ENCODE measurements at regions not wholly inside any gene's neighbourhood (a gene's known extent, or its start where the extent isn't known, plus 50 kb on each side); places are given as distances from the start of the nearest gene placed in this dataset.
A peak's percentile ranks its signal among the peaks of the same experiment; 100 is the strongest.

DNA sequence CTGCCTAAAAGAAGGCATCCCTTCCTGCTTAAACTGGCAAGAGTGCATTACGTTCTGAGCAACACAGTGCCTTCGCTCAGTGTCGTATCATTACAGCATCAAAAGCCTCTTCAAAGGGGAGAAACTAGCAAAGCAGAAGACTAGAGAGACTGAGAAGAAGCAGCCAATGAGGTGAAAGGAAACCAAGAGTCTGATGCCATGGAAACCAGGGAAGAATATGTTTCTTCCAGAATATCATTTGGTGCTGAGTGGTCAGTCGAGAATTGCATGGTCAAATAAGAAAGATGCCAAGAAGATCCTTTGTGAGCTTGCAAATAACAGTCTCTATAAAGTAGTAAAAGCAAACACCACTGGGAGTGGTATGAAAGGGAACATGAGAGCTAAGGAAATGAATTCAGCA lies 312.1 kb upstream of the CHST9 start:
- no peak overlapping the region for H3K9ac ChIP-seq
- H3K27ac ChIP-seq, result no peak overlapping the region
- H2AFZ ChIP-seq (replicated peaks), result no peak overlapping the region
- Mint-ChIP-seq H3K4me3 (no peak overlapping the region), H3K27me3 (ENCODE audit: insufficient read depth, low read depth) (no peaks in the 10 kb centered on the region), H3K36me3 (peaks cover 2% of the 10 kb centered on the region), H3K4me1 (peaks cover 6% of the 10 kb centered on the region), H3K27ac (no peak overlapping the region), H3K9me3 (no peaks in the 10 kb centered on the region)
- no peaks in the 10 kb centered on the region for H3K9me3 ChIP-seq (ENCODE audit: low read depth)
- TF ChIP-seq, protein P1, sequence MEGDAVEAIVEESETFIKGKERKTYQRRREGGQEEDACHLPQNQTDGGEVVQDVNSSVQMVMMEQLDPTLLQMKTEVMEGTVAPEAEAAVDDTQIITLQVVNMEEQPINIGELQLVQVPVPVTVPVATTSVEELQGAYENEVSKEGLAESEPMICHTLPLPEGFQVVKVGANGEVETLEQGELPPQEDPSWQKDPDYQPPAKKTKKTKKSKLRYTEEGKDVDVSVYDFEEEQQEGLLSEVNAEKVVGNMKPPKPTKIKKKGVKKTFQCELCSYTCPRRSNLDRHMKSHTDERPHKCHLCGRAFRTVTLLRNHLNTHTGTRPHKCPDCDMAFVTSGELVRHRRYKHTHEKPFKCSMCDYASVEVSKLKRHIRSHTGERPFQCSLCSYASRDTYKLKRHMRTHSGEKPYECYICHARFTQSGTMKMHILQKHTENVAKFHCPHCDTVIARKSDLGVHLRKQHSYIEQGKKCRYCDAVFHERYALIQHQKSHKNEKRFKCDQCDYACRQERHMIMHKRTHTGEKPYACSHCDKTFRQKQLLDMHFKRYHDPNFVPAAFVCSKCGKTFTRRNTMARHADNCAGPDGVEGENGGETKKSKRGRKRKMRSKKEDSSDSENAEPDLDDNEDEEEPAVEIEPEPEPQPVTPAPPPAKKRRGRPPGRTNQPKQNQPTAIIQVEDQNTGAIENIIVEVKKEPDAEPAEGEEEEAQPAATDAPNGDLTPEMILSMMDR (IDR thresholded peaks at IDR 0.05), result no peak
- no peak for TF ChIP-seq EZH2phosphoT487 (IDR thresholded peaks at IDR 0.05)
- H3K4me2 ChIP-seq, result no peak overlapping the region
- no peaks in the 10 kb centered on the region for H3K36me3 ChIP-seq
- H3F3A ChIP-seq (ENCODE audit: low read depth), result no peaks in the 10 kb centered on the region
- no peak for DNase-seq (ENCODE audit: low spot score)
- H3K27me3 ChIP-seq, result no peaks in the 10 kb centered on the region
- H3K4me3 ChIP-seq, result no peak overlapping the region
- no peaks in the 10 kb centered on the region for H4K20me1 ChIP-seq (ENCODE audit: low read depth)
- H3K4me1 ChIP-seq, result peaks cover 10% of the 10 kb centered on the region
- no peaks in the 10 kb centered on the region for H3K79me2 ChIP-seq (ENCODE audit: low read depth)

DNA sequence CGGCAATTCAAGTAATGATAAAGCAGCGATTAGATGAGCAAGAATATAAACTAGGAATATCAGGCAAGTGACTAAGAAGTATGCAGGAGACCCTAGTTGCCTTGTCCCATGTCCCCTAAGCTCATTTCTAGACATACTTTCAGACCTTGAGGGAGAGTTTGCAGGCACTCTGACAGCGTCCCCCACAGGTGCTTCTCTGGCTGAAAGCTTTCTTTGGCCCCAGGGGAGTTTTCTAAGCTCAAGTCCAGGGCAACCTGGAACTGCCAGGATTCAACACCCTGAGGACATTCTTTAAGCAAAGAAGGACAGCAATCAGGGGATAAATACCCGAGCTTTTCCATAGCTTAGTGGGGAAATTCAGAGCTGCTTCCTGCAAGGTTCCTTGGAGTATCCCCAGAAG lies 308.1 kb upstream of the CHST9 start:
- Histone ChIP-seq H3K4me2 (no peak overlapping the region), H3K27ac (no peak overlapping the region), H3K4me1 (peaks cover 12% of the 10 kb centered on the region), H3K27me3 (no peaks in the 10 kb centered on the region), H3K4me3 (no peak overlapping the region), H3F3A (ENCODE audit: low read depth) (no peaks in the 10 kb centered on the region), H4K20me1 (ENCODE audit: low read depth) (no peaks in the 10 kb centered on the region), H3K9me3 (ENCODE audit: low read depth) (no peaks in the 10 kb centered on the region), H3K9ac (no peak overlapping the region), H2AFZ (replicated peaks) (no peak overlapping the region), H3K36me3 (no peaks in the 10 kb centered on the region), H3K79me2 (ENCODE audit: low read depth) (no peaks in the 10 kb centered on the region)
- H3K27ac Mint-ChIP-seq, result no peak overlapping the region
- DNase-seq (ENCODE audit: low spot score), result no peak
- H3K4me1 Mint-ChIP-seq, result peaks cover 17% of the 10 kb centered on the region
- no peaks in the 10 kb centered on the region for H3K27me3 Mint-ChIP-seq (ENCODE audit: insufficient read depth, low read depth)
- H3K9me3 Mint-ChIP-seq, result peaks cover 7% of the 10 kb centered on the region
- peaks cover 3% of the 10 kb centered on the region for H3K36me3 Mint-ChIP-seq
- H3K4me3 Mint-ChIP-seq, result no peak overlapping the region
- TF ChIP-seq EZH2phosphoT487 (IDR thresholded peaks at IDR 0.05) (no peak), EZH2 (IDR thresholded peaks at IDR 0.05) (no peak)
- TF ChIP-seq, protein P1 (IDR thresholded peaks at IDR 0.05), result no peak

DNA sequence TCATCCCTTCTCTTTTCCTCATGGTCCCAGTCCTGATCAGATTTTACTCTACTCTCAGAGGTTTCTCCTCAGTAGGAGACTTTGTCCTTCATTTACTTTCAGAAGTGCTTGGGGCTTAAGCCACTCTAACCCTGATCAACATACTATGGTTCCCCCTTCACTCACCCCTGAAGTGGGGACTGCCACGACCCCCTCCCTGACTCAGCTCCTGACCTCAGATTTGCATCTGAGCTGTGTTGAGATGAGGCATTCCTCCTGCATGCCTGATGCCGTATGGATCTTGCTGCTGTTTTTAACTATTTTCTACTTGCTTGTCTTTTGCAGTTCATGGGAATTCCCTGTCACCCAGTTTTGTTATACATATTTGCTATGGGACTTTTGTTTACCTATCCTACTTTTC lies 306.7 kb upstream of the CHST9 start:
- no peaks in the 10 kb centered on the region for H3F3A ChIP-seq (ENCODE audit: low read depth)
- H4K20me1 ChIP-seq (ENCODE audit: low read depth), result no peaks in the 10 kb centered on the region
- H3K4me1 Mint-ChIP-seq, result peaks cover 17% of the 10 kb centered on the region
- H3K36me3 ChIP-seq, result no peaks in the 10 kb centered on the region
- TF ChIP-seq, protein P1 (IDR thresholded peaks at IDR 0.05), result no peak
- TF ChIP-seq EZH2phosphoT487 (IDR thresholded peaks at IDR 0.05) (no peak), EZH2 (IDR thresholded peaks at IDR 0.05) (no peak)
- H3K4me1 ChIP-seq, result peaks cover 12% of the 10 kb centered on the region
- H3K9ac ChIP-seq, result no peak overlapping the region
- no peak overlapping the region for H3K4me3 ChIP-seq
- no peak overlapping the region for H3K4me3 Mint-ChIP-seq
- H3K79me2 ChIP-seq (ENCODE audit: low read depth), result no peaks in the 10 kb centered on the region
- no peaks in the 10 kb centered on the region for H3K9me3 ChIP-seq (ENCODE audit: low read depth)
- peaks cover 7% of the 10 kb centered on the region for H3K9me3 Mint-ChIP-seq
- no peak overlapping the region for H3K27ac Mint-ChIP-seq
- H2AFZ ChIP-seq (replicated peaks), result peak overlapping the region; percentile 65
- DNase-seq (ENCODE audit: low spot score), result no peak
- no peak overlapping the region for H3K27ac ChIP-seq
- no peak overlapping the region for H3K4me2 ChIP-seq
- H3K36me3 Mint-ChIP-seq, result peaks cover 3% of the 10 kb centered on the region
- no peaks in the 10 kb centered on the region for H3K27me3 ChIP-seq
- H3K27me3 Mint-ChIP-seq (ENCODE audit: insufficient read depth, low read depth), result no peaks in the 10 kb centered on the region
